ENCODE measurements at regions not wholly inside any gene's neighbourhood (a gene's known extent, or its start where the extent isn't known, plus 50 kb on each side); places are given as distances from the start of the nearest gene placed in this dataset.
"Not testable (repeated sequence)": the region's sequence is repeated elsewhere in the genome, so short reads cannot be mapped to it uniquely, and the experiment has no call there.

DNA sequence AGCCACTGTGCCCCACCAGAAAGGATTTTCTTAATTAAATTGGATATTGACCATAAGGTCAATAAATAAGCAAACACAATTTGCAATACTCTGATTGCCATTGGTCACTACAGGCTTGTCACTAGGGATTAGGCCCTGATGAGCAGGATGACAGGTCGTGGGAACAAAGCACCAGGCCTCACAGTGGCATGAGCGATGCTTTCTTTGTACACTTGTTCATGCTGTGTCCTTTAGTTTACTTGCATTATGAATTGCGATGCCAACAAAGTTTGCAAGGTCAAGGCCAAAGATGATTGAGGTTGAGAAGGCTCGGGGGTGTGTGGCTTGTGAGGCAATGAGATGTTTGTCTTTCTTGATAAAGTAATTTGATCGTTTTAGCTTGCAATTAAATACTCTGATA is 136.0 kb downstream of the TTC8 start:
- DNase-seq (ENCODE audit: low read depth): no peak
- H3K4me3 ChIP-seq (replicated peaks; ENCODE audit: low read depth, low read length): no peak overlapping the region
- TF ChIP-seq, protein P1, sequence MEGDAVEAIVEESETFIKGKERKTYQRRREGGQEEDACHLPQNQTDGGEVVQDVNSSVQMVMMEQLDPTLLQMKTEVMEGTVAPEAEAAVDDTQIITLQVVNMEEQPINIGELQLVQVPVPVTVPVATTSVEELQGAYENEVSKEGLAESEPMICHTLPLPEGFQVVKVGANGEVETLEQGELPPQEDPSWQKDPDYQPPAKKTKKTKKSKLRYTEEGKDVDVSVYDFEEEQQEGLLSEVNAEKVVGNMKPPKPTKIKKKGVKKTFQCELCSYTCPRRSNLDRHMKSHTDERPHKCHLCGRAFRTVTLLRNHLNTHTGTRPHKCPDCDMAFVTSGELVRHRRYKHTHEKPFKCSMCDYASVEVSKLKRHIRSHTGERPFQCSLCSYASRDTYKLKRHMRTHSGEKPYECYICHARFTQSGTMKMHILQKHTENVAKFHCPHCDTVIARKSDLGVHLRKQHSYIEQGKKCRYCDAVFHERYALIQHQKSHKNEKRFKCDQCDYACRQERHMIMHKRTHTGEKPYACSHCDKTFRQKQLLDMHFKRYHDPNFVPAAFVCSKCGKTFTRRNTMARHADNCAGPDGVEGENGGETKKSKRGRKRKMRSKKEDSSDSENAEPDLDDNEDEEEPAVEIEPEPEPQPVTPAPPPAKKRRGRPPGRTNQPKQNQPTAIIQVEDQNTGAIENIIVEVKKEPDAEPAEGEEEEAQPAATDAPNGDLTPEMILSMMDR (IDR thresholded peaks at IDR 0.05; ENCODE audit: low read length, missing control alignments): no peak

DNA sequence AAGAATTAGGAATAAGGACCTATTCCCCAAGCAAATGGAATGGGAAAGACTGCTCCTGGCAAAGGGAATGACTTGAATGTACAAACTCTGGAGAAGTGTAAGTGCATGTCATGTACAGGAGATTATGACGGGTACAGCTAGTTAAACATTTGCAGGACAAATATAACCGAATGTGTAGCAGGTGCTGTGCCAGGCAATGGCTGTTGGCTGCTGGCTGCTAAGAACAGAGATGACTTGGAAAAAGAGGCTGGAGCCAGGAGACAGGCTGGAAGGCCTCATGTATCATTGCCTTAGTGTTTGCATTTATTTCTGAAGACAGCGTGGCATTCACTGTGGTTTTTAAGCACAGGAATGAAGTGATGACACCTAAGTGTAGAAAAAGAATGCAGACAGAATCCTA is 136.8 kb downstream of the TTC8 start:
- no peak for DNase-seq (ENCODE audit: low read depth)
- H3K4me3 ChIP-seq (replicated peaks; ENCODE audit: low read depth, low read length): no peak overlapping the region
- TF ChIP-seq, protein P1 (IDR thresholded peaks at IDR 0.05; ENCODE audit: low read length, missing control alignments): no peak

DNA sequence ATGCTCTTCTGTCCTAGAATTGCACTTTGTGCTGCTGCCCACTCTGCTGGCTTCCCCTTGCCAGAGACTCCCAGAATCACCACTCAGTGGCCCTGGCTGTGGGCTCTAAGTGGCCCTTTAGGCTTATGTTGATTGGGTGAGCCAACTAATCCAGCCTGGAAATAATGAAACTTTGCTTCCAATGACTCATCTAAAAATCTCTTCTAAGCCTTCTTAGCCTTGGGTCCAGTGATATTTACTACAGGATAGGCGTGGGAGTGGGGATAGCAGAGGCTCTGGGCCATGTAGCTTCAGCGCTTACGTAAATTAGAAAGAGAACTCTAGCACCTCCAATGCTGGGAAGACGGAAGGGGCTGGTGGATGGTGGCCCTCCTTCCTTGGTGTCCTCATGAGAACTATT is 137.9 kb downstream of the TTC8 start:
- TF ChIP-seq, protein P1 (IDR thresholded peaks at IDR 0.05; ENCODE audit: low read length, missing control alignments): no peak

GRCh38 chr14:88967299-88967698 is 142.8 kb downstream of the TTC8 start:
- no peak for DNase-seq (ENCODE audit: low read depth)
- TF ChIP-seq, protein P1 (IDR thresholded peaks at IDR 0.05; ENCODE audit: low read length, missing control alignments): no peak
- H3K4me3 ChIP-seq (replicated peaks; ENCODE audit: low read depth, low read length): no peak overlapping the region

More for the DNA sequence above, 137.9 kb downstream of the TTC8 start:
- no peak for DNase-seq (ENCODE audit: low read depth)
- no peak overlapping the region for H3K4me3 ChIP-seq (replicated peaks; ENCODE audit: low read depth, low read length)

DNA sequence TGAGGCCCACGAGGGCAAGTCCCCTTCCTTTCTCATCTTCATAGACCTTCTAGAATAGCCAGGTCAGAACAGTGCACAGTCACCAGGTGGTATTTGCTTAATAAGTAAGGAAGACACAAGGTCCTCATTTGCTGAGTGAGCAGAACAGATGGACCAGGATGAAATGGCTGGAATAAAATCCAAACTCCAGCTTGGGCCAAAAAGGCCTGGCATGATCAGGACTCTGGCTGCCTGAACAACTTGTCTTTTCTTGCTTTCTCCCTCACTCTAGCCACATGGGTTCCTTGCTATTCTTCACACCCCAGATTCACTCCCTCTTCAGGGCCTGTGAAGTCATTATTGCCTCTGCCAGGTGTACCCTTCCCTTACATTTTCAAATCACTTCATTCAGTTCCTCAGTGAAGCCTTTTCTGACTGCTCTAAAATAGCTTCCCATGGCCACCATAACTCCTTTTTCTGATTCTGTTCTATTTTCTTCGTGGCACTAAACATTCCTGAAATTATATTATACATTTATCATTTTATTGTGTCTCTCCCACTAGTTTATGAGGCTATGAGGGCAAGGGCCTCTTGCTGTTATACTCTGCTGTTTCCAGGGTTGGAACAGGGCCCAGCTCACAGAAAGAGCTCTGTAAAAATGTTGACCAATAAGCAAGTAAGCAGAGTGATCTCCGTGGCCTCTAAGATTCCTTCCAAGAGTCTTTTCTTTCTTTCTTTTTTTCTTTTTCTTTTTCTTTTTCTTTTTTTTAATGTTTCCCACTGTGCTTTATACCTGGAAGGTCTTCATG is 150.8 kb downstream of the TTC8 start:
- TF ChIP-seq, protein P1 (IDR thresholded peaks at IDR 0.05; ENCODE audit: low read length, missing control alignments): no peak

GRCh38 chr14:88975926-88976325 is 151.5 kb downstream of the TTC8 start:
- no peak overlapping the region for H3K4me3 ChIP-seq (replicated peaks; ENCODE audit: low read depth, low read length)
- DNase-seq (ENCODE audit: low read depth): no peak
- TF ChIP-seq, protein P1 (IDR thresholded peaks at IDR 0.05; ENCODE audit: low read length, missing control alignments): no peak

More for the DNA sequence above, 150.8 kb downstream of the TTC8 start:
- no peak overlapping the region for H3K4me3 ChIP-seq (replicated peaks; ENCODE audit: low read depth, low read length)
- no peak for DNase-seq (ENCODE audit: low read depth)

GRCh38 chr14:88980907-88981306 is 156.5 kb downstream of the TTC8 start:
- H3K4me3 ChIP-seq (replicated peaks; ENCODE audit: low read depth, low read length); DNase-seq (ENCODE audit: low read depth): not testable (repeated sequence)

Data from fibroblast of pulmonary artery (primary cell).